DND-41 (cell line): ENCODE measurements at regions not wholly inside any gene's neighbourhood (a gene's known extent, or its start where the extent isn't known, plus 50 kb on each side); places are given as distances from the start of the nearest gene placed in this dataset.
"Not testable (repeated sequence)": the region's sequence is repeated elsewhere in the genome, so short reads cannot be mapped to it uniquely, and the experiment has no call there.

ENCODE experiments used
- ATAC-seq: fragments of 200-7000 bp; cut with Tn5 transposase; 3 replicates; pipeline ENCODE4 v1.9.1; 2021; ENCODE audit warnings: low read depth; ENCODE audit not compliant: insufficient read depth
- DNase-seq: peaks from one replicate; pipeline ENCODE4 v3.0.0-alpha.2; 2020
- H2AFZ ChIP-seq: 2 replicates; pipeline ENCODE4 v1.6.0; 2012; ENCODE audit warnings: low read depth, low read length
- H3K27ac ChIP-seq: 2 replicates; pipeline ENCODE4 v1.5.1; 2012; ENCODE audit warnings: low read length, inconsistent platforms
- H3K27me3 ChIP-seq: fragments of 200-600 bp; sonication (generic); 2 replicates; pipeline ENCODE4 v1.6.0; 2012; ENCODE audit warnings: low read length, mild to moderate bottlenecking, inconsistent platforms; ENCODE audit not compliant: insufficient read depth, poor library complexity
- H3K36me3 ChIP-seq: 2 replicates; pipeline ENCODE4 v1.5.1; 2012; ENCODE audit warnings: low read length, inconsistent platforms; ENCODE audit not compliant: insufficient read depth
- H3K4me1 ChIP-seq: 2 replicates; pipeline ENCODE4 v1.5.1; 2012; ENCODE audit warnings: mild to moderate bottlenecking, low read length; ENCODE audit not compliant: insufficient read depth
- H3K4me2 ChIP-seq: 2 replicates; pipeline ENCODE4 v1.6.0; 2012; ENCODE audit warnings: mild to moderate bottlenecking, moderate library complexity, low read length, inconsistent platforms; ENCODE audit not compliant: insufficient read depth
- H3K4me3 ChIP-seq, 2 experiments: fragments of 200-600 bp in 1 of 2; shearing (Covaris generic) in 1 of 2; 2 replicates each; pipeline ENCODE4 v1.5.1; 2012 to 2016; ENCODE audit warnings: inconsistent platforms in 2 of 2, low read length in 2 of 2, mild to moderate bottlenecking in 2 of 2, low read depth in 1 of 2, moderate library complexity in 1 of 2
- H3K79me2 ChIP-seq: 2 replicates; pipeline ENCODE4 v1.6.0; 2012; ENCODE audit warnings: low read length, inconsistent platforms; ENCODE audit not compliant: insufficient read depth
- H3K9ac ChIP-seq: 2 replicates; pipeline ENCODE4 v1.6.0; 2012; ENCODE audit warnings: low read depth, mild to moderate bottlenecking, inconsistent platforms, low read length, moderate library complexity
- H3K9me3 ChIP-seq: 2 replicates; pipeline ENCODE4 v1.5.1; 2012; ENCODE audit warnings: low read length, moderate library complexity, mild to moderate bottlenecking, inconsistent platforms; ENCODE audit not compliant: insufficient read depth, severe bottlenecking
- H4K20me1 ChIP-seq: 2 replicates; pipeline ENCODE4 v1.6.0; 2012; ENCODE audit warnings: low read length; ENCODE audit not compliant: insufficient read depth
- CTCF ChIP-seq: IDR thresholded peaks from 2 replicates; pipeline ENCODE4 v1.5.1; 2012; ENCODE audit warnings: borderline replicate concordance, low read length, moderate library complexity, mild to moderate bottlenecking; ENCODE audit not compliant: poor library complexity, severe bottlenecking; ENCODE audit errors: extremely low read depth
- EZH2 ChIP-seq: IDR thresholded peaks from 3 replicates; pipeline ENCODE4 v1.6.1; 2012; ENCODE audit warnings: borderline replicate concordance, low read depth, mild to moderate bottlenecking, moderate library complexity, low read length, inconsistent platforms; ENCODE audit not compliant: severe bottlenecking

- DNase-seq, result no peak
- ATAC-seq, result no peak
- H3K27me3 ChIP-seq, result no peaks in the 10 kb centered on the region
- no peak overlapping the region for H3K4me2 ChIP-seq
- no peaks in the 10 kb centered on the region for H4K20me1 ChIP-seq
- H3K79me2 ChIP-seq, result no peaks in the 10 kb centered on the region
- H3K27ac ChIP-seq, result no peak overlapping the region
- H3K36me3 ChIP-seq, result no peaks in the 10 kb centered on the region
- H3K9me3 ChIP-seq, result no peaks in the 10 kb centered on the region
- no peak overlapping the region for H3K4me3 ChIP-seq
- H3K9ac ChIP-seq, result no peak overlapping the region
- H3K4me1 ChIP-seq, result no peaks in the 10 kb centered on the region
- no peak overlapping the region for H2AFZ ChIP-seq
- TF ChIP-seq EZH2 (no peak), CTCF (no peak)
Observed at GRCh38 chr15:91356083-91356482, 256.0 kb downstream of the SV2B start.

- Histone ChIP-seq H3K4me1 (no peaks in the 10 kb centered on the region), H3K27me3 (no peaks in the 10 kb centered on the region), H3K36me3 (no peaks in the 10 kb centered on the region), H3K9me3 (no peaks in the 10 kb centered on the region), H3K79me2 (no peaks in the 10 kb centered on the region), H3K4me3 (no peak overlapping the region), H4K20me1 (no peaks in the 10 kb centered on the region), H3K27ac (no peak overlapping the region), H3K9ac (no peak overlapping the region), H3K4me2 (no peak overlapping the region), H2AFZ (no peak overlapping the region)
- DNase-seq (no peak), ATAC-seq (no peak)
- TF ChIP-seq EZH2 (no peak), CTCF (no peak)
Observed at GRCh38 chr15:91357011-91357410, 257.0 kb downstream of the SV2B start.

- Histone ChIP-seq H3K9ac (no peak overlapping the region), H3K4me3 (no peak overlapping the region), H3K27me3 (no peaks in the 10 kb centered on the region), H3K79me2 (no peaks in the 10 kb centered on the region), H3K4me1 (no peaks in the 10 kb centered on the region), H3K9me3 (no peaks in the 10 kb centered on the region), H3K36me3 (no peaks in the 10 kb centered on the region), H3K27ac (no peak overlapping the region), H3K4me2 (no peak overlapping the region), H4K20me1 (no peaks in the 10 kb centered on the region), H2AFZ (no peak overlapping the region)
- ATAC-seq (no peak), DNase-seq (no peak)
- no peak for TF ChIP-seq EZH2
- TF ChIP-seq CTCF, result no peak
Observed at GRCh38 chr15:91357486-91357885, 257.4 kb downstream of the SV2B start.

- H3K27ac ChIP-seq, result no peak overlapping the region
- H3K4me2 ChIP-seq, result no peak overlapping the region
- TF ChIP-seq EZH2 (no peak), CTCF (no peak)
- H3K36me3 ChIP-seq, result no peaks in the 10 kb centered on the region
- H4K20me1 ChIP-seq, result no peaks in the 10 kb centered on the region
- no peaks in the 10 kb centered on the region for H3K9me3 ChIP-seq
- H2AFZ ChIP-seq, result no peak overlapping the region
- no peaks in the 10 kb centered on the region for H3K27me3 ChIP-seq
- no peak overlapping the region for H3K4me3 ChIP-seq
- H3K4me1 ChIP-seq, result no peaks in the 10 kb centered on the region
- no peaks in the 10 kb centered on the region for H3K79me2 ChIP-seq
- H3K9ac ChIP-seq, result no peak overlapping the region
- no peak for DNase-seq
- no peak for ATAC-seq
Observed at GRCh38 chr15:91358405-91358804, 258.3 kb downstream of the SV2B start.

- H4K20me1 ChIP-seq, H3K9me3 ChIP-seq, H3K79me2 ChIP-seq, H3K36me3 ChIP-seq, ATAC-seq, H3K4me2 ChIP-seq, H3K9ac ChIP-seq, H3K4me1 ChIP-seq, H3K4me3 ChIP-seq, H2AFZ ChIP-seq, DNase-seq, H3K27me3 ChIP-seq, H3K27ac ChIP-seq: not testable (repeated sequence)
Observed at GRCh38 chr15:91361696-91362095, 261.6 kb downstream of the SV2B start.
